Activated CD4-positive, alpha-beta T cell treated with anti-CD3 and anti-CD28 coated beads, Interleukin-10, Interleukin-2, amounts not matched to agents 100 ng/mL and 50 ng/mL, durations not matched to agents 16 hours and 8 hours (primary cell): ENCODE measurements at regions not wholly inside any gene's neighbourhood (a gene's known extent, or its start where the extent isn't known, plus 50 kb on each side); places are given as distances from the start of the nearest gene placed in this dataset.
"Not testable (repeated sequence)": the region's sequence is repeated elsewhere in the genome, so short reads cannot be mapped to it uniquely, and the experiment has no call there.

Experiments used
- DNase-seq: peaks from one replicate; pipeline ENCODE4 v3.0.0-alpha.2; 2020

GRCh38 chrX:112359906-112360305 lies 277.3 kb upstream of the TRPC5 start:
- no peak for DNase-seq

DNA sequence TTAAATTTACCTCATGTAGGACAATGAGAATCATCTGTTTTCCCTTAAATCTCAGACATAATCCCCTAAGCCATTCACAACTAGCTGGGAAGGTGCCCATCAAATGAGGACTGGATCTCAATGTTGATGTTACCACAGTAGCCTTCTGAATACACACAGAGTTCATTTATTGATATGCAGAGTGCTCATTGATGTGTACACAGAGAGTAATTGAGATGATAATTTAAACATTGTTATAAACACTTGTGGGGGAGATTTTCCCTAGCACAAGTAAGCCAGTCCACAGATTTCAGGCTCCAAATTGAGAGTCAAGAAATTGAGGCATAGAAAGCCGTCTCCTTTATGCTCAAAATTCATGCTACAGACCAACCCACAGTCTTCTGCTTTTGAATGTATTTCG lies 273.4 kb upstream of the TRPC5 start:
- no peak for DNase-seq

- no peak for DNase-seq
Observed at GRCh38 chrX:112341598-112341997, 259.0 kb upstream of the TRPC5 start.

DNA sequence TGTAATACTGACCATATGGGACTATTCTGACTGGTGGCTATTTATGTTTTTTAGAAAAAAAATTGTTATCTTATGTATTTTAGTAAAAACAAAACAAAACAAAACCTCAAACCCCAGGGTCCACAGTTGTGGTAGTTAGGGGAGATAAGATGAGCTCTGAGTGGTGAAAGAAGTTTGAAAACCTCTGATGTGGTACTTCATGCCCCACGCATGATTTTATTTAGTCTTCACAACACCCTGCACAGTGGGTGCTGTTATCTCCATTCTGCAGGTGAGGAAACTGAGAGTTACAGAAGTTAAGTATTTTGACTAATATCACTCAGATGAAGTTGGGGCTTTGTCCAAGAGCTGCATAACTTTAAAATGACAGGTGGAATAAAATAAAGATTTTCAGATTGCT lies 230.6 kb upstream of the TRPC5 start:
- no peak for DNase-seq

- DNase-seq, result no peak
Observed at GRCh38 chrX:112306027-112306426, 223.5 kb upstream of the TRPC5 start.

DNA sequence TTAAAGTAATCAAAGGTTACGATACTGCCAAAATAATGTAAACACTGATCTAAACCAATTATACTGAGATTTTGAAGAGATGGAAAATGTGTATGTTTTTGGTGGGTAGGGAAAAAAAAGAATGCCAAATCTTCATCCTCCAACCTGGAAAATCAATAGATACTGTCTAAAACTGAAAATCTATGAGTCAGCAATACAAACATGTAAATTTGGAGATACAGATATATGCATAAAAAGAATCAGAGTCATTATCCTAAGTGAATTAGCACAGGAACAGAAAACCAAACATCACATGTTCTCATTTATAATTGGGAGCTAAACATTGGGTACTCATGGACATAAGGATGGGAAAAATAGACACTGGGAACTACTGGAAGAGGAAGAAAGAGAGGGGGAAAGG lies 197.4 kb upstream of the TRPC5 start:
- DNase-seq, result no peak

DNA sequence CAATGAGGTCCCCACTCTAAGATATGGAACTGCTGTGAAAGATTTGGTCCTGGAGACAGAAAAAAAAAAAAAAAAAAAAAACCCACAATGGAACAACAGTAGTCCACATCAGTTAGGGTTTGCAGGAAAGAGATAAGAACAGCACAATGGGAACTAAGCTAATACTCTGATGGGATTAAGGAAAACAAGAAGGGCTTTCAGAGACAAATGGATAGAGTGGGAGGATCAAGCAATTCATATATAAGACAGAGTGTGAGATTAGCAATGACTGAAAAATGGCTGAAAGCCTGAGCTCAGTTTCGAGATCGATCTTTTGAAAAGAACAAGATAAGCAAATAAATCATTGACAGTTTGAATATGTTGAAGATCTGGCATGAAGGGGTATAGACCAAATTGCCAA lies 188.4 kb upstream of the TRPC5 start:
- no peak for DNase-seq

- no peak for DNase-seq
Observed at GRCh38 chrX:112266136-112266535, 183.6 kb upstream of the TRPC5 start.

DNA sequence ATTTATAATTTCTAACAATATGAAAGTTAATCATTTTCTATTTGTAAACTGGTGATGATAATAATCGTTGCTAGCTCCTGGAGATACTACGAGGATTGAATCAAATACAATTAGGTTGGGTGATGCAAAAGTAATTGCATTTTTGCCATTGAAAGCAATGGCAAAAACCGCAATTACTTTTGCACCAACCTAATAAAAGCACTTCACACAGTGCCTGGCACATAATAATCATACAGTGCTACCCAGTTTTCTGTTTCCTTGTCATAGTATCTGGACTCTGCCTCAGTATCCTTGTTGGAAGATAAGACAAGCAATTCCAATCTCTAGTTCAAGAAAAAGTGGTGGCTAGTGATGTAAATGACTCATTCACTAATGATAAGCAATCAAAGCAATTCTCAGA lies 176.8 kb upstream of the TRPC5 start:
- no peak for DNase-seq

DNA sequence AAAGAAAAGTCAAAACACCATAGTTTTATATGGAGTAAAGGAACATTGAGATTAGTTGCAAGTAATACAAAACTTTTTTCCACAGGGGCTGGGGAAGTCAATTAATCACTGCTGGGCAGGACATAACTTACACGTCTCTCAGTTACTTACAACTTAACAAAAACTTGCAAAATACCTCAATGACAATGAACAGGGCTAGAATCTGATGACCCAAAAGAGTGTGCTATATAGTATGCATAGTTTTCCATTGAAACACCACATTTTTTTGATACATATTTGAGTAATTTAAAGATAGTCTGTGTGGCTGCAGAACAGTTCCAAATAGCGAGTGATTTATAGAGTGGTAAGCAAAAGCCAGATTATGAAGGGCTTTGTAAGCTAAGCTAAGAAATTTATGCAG lies 172.3 kb upstream of the TRPC5 start:
- DNase-seq, result no peak

GRCh38 chrX:112247714-112248113 lies 165.1 kb upstream of the TRPC5 start:
- DNase-seq, result no peak

GRCh38 chrX:112235547-112235946 lies 153.0 kb upstream of the TRPC5 start:
- DNase-seq, result no peak

DNA sequence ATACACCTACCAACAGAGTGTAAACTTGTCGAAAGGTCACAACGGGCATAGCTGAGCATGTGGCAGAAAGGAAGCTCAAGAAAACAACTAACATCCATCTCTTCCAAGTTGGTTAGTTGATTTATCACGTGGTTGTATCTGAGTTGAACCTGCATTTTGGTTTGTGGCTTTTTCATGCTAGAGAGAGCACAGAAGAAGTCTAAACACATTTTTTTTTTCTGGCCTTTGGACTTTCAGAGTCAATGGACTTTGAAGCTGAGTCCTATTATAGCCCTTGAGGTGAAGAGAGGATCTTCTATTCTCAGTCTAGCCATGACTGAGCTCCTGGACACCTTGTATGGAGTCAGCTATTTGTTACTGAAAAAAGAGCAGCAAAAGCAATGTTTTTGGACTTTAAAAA lies 150.6 kb upstream of the TRPC5 start:
- no peak for DNase-seq

DNA sequence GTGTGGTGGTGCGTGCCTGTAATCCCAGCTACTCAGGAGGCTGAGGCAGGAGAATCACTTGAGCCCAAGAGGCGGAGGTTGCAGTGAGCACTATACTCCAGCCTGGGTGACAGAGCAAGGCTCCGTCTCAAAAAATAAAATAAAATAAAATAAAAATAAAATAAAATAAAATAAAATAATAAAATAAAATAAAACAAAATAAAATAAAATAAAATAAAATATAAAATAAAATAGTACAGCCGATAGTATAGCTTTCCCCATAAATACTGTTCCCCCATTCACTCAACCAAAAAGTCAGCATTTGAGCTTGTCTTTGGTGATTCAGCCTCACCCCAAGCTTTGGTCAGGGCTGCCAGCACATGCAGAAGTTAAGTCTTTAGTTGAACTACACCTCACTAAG lies 144.2 kb upstream of the TRPC5 start:
- DNase-seq, result not testable (repeated sequence)

DNA sequence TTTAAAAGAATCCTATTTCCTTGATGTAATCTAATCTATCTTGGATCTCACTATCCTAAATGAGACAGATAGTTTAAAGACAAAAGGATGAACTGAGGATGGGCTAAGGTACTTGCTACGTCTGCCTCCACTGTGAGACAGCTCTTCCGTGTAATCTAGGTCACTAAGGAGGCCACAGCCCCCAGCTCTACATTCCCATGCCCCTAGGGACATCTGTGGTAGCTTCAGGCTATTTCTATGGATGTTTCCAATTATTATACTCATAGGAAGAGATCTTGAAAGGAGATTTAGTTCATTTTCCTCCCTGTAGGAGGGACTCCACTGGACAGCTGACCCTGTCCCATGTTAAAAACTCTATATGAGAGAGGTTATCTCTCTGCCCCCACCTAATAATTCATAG lies 140.8 kb upstream of the TRPC5 start:
- DNase-seq, result no peak

DNA sequence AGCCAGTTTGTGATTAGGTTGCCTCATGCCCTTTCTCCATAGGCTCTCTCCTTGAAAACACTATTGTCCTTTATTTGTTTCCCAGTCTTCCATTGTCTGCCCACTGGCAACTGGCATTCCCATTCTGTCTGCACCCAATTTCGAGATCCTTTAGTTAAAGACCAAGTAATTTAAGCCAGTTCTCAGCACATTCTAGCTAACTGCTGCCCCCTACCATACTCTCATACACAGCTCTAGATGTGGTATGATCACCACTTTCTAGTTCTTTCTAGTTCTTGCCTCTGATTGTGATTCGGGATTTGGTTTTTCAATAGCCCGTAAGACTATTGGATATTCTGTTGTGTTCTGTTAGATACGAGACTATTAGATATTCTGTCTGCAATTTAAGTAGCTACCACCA lies 135.8 kb upstream of the TRPC5 start:
- DNase-seq, result no peak

GRCh38 chrX:112211459-112211858 lies 128.9 kb upstream of the TRPC5 start:
- peak; percentile 71 for DNase-seq

DNA sequence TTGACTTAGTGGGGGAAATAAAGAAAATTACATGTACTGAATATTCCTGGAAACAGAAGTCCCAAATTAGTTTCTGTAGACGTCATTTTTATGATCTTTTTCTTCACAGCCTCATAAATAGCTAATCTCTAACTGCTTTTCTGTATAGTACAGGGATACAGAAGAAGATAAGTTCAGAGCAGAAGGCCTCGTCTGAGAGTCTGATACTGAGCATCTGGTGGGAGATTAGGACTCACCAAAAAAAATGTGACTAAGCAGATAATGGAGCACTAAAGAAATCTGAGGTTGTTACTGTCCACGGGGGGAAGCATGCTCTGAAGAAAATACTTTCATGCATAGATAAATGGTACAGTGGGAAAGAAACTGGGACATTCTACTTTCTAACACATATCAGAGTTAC lies 115.3 kb upstream of the TRPC5 start:
- no peak for DNase-seq

GRCh38 chrX:112190646-112191045 lies 108.1 kb upstream of the TRPC5 start:
- DNase-seq, result no peak

DNA sequence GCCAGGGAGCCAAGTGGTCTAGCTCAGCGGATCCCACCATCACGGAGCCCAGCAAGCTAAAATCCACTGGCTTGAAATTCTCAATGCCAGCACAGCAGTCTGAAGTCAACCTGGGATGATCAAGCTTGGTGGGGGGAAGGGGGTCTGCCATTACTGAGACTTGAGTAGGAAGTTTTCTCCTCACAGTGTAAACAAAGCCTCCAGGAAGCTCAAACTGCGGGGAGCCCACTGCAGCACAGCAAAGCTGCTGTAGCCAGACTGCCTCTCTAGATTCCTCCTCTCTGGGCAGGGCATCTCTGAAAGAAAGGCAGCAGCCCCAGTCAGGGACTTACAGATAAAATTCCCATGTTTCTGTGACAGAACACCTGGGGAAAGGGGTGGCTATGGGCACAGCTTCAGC lies 98.8 kb upstream of the TRPC5 start:
- not testable (repeated sequence) for DNase-seq

- DNase-seq, result no peak
Observed at GRCh38 chrX:112164420-112164819, 81.8 kb upstream of the TRPC5 start.

DNA sequence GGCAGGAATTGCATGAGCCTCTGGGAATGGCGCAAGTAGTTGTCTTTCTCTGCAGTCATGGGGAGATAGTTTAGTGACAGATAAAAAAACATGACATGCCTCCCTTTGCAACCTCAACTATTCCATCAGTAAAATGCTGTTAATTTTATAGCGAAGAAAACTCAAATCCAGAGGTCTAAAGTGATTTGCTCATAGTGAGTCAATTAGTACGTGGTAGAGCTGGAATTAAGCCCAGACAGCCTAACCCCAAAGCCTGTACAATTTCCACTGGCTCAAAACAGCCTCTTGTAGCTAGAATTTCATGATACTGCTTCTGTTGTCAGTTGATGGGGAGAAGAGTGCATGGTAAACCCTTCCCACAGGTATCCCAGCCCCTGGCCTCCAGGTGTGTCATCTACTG lies 81.3 kb upstream of the TRPC5 start:
- DNase-seq, result no peak

GRCh38 chrX:112148397-112148796 lies 65.8 kb upstream of the TRPC5 start:
- no peak for DNase-seq

DNA sequence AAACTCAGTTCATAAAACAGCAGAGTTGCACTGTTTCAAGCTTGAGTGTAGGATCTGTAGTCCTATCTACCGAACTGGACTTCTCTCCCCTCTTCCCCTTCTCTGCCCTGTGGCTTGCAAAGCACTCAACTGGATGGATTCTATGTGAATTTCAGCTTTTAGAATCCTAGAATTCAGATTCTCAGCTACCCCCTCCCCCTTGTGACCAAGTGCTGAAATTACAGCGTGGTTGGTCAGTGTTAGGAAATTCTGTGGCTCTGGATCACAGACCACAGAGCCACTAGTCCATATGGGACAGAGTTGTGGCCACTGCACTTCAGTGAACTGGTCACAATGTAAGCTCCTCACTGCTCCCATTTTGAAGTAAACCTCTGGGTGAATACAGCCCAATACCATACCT lies 64.6 kb upstream of the TRPC5 start:
- DNase-seq, result no peak

- DNase-seq, result no peak
Observed at GRCh38 chrX:112137276-112137675, 54.7 kb upstream of the TRPC5 start.
